SKM-1 treated with dmso at 0.1 percent for 144 hours (cell line): ENCODE measurements at regions not wholly inside any gene's neighbourhood (a gene's known extent, or its start where the extent isn't known, plus 50 kb on each side); places are given as distances from the start of the nearest gene placed in this dataset.
"Not testable (repeated sequence)": the region's sequence is repeated elsewhere in the genome, so short reads cannot be mapped to it uniquely, and the experiment has no call there.

Experiments
- DNase-seq: peaks from one replicate; lab custom pipeline; 2025; ENCODE audit not compliant: unreplicated experiment; lab: John Stamatoyannopoulos, UW

DNA sequence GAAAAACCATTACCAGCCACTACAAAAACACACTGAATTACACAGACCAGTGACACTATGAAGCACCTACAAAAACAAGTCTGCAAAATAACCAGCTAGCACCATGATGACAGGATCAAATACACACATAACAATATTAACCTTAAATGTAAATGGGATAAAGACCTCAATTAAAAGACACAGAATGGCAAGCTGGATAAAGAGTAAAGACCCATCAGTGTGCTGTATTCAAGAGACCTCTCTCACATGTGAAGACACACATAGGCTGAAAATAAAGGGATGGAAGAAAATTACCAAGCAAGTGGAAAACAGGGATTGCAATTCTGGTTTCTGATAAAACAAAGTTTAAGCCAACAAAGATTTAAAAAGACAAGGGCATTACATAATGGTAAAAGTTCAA lies 482.7 kb upstream of the MCTP2 start:
- no peak for DNase-seq

- not testable (repeated sequence) for DNase-seq
Measured at GRCh38 chr15:93734976-93735375, 496.4 kb upstream of the MCTP2 start.

DNA sequence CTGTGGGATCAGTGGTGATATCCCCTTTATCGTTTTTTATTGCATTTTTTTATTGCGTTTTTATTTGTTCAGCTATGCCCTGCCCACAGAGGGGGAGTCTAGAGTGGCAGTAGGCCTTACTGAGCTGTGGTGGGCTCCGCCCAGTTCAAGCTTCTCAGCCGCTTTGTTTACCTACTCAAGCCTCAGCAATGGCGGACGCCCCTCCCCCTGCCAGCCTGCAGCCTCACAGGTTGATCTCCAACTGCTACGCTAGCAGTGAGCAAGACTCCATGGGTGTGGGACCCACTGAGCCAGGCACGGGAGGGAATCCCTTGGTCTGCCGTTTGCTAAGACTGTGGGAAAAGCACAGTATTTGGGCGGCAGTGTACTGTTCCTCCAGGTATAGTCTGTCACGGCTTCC lies 500.6 kb upstream of the MCTP2 start:
- DNase-seq = no peak

DNA sequence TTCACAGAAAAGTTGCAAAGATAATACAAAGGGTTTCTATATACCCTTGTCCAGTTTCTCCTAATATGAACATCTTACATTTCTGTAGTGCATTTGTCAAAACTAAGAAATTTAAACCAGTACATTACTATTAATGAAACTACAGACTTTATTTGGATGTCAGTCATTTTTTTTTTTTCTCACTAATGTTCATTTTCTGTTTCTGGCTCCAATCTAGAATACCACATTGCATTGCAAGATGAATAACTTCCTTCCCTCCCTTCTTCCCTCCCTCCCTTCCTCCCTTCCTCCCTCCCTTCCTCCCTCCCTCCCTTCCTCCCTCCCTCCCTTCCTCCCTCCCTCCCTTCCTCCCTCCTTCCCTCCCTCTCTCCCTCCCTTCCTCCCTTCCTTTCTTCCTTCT lies 509.2 kb upstream of the MCTP2 start:
- no peak for DNase-seq

DNA sequence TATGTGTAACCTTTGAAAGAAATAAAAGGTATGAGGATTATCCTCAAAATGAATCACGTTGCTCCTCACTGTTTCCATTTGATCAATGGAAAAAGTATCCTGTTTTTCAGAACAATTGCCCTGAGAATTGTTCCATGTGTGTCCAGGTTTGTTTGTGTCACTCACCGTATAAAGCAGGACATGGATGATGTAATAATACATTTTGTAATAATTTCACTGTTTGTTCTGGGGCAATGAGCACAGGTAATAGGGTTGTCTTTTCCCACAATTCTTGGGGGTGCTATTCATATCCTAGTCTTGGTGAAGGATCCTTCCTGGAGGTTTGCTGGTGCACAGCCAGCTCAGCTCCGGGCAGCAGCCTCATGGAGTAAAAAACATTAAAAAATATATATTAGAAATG lies 510.8 kb upstream of the MCTP2 start:
- no peak for DNase-seq

DNA sequence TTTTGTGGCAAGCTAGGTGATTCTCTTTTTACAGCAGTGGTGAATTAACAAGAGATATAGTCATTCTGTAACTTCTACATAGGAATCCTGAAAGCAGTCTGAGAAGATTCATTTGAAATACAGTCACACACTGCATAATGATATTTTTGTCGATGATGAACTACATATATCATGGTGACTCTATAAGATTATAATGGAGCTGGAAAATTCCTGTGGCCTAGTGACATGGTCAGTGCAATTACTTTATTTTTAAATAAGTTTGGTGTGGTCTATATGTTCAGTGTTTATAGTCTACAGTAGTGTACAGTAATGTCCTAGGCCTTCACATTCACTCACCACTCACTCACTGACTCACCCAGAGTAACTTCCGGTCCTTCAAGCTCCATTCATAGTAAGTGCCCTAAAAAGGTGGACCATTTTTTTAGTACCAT lies 511.4 kb upstream of the MCTP2 start:
- DNase-seq = no peak

GRCh38 chr15:93716615-93717231 lies 514.6 kb upstream of the MCTP2 start:
- DNase-seq = no peak

- no peak for DNase-seq
Measured at GRCh38 chr15:93709708-93710107, 521.7 kb upstream of the MCTP2 start.

- no peak for DNase-seq
Measured at GRCh38 chr15:93708724-93709445, 522.5 kb upstream of the MCTP2 start.

- no peak for DNase-seq
Measured at GRCh38 chr15:93707751-93708150, 523.6 kb upstream of the MCTP2 start.

DNA sequence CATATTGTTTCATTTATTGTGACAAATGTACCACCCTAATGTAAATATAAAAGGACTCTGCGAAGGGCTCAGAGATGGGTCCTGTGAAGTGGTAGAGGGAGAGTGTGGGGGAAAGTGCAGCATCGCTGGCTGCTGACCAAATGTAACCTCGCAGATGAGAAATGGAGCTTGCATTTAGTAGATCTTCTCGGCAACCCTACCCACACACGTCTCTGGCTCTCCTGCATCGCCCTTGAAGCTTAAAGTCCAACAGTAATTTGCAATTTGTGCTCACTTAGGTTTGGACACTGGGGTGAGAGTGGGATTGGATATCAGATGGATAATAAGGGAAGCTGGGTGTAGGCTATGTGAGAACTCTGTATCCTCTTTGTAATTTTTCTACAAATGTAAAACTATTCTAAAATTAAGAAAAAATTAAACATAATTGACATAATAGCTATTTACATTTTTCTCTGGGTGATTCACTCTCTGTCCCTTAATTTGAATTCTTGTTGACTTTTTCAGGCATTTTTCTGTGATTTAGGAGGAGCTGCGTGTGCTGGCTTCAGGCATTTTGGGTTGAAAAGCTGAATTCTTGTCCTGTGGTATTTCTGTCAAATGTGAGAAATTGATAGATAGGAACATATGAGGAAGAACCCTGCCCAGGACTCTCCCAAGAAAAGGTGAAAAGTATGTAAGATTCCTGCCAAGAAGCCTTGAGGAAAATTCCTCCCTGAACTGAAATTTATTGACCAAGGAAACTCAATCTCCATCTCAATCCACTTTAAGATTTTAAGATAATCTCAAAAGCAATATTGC lies 524.7 kb upstream of the MCTP2 start:
- no peak for DNase-seq

- DNase-seq = no peak
Measured at GRCh38 chr15:93705753-93706455, 525.5 kb upstream of the MCTP2 start.

DNA sequence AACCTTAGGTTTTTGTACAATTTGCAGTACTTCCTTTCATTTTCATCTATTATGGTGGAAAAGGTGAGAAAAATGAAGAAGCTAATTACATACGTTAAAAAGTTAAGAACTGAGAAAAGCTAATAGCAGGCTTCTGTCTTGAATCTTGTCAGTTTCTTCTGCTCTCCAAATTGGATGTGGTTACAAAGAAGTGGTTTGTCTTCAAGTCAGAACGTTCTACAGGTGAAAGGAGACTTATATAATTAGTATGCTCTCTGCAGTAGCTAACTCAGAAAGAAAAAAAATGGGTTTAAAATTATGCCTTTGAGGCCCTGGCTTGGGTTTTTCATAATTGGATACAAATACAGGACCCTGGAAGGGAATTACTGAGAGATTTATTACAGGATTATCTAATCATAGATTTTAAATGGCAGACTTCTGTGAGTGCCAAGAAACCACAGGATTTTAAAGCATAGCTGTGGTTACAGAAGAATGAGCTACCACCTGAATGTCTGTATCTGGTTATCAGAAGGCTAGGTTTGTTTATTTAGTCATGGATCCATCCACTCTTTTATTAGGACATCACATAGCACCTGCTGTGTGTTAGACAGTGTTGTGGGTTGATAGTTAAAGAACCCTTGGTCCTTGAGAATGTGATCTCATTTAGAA lies 528.1 kb upstream of the MCTP2 start:
- no peak for DNase-seq

GRCh38 chr15:93700051-93700450 lies 531.3 kb upstream of the MCTP2 start:
- no peak for DNase-seq

- DNase-seq = no peak
Measured at GRCh38 chr15:93694033-93694432, 537.3 kb upstream of the MCTP2 start.

DNA sequence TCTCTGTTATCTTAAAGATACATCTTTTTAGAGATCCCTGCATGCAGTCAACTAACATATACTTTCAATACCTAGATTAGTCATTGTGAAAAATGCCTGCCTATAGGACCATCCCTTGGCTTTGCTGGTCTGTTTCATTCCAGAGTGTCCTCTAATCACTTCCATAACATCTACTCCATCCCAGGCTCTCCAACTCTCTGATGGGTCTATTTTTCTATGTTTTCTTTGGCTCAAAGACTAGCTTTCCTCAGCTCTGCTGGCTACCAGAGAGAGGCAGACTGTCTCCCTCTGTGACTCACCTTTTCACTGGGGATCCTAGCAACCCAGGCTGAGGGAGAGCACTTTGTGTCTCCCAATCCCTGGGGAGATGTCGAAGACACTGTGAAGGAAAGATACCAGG lies 547.7 kb upstream of the MCTP2 start:
- no peak for DNase-seq

DNA sequence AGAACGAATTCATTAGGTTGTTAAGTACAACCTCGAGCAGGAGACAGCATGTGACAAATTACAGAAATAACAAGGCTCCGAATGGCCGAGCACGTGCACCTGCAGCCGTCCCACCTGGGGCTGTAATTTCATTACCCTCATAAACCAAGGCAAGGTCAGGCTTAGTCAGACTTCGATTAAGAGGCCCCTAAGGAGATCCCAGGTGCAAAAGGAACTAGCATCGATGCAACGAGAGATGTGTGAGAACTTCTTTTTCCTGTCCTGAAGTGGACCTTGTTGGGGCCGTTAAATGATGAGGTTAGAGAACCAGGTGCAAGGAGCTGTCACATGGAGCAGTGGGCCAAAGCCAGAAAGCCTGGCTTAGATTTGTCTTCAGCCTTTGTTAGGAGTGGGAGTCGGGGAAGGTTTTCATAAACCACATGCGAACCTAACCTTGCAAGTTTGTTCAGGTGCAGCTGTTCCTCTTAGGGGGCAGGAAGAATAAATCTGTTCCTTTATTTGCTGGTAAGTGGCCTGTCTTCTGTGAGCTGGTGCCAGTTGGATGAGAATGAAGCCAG lies 559.9 kb upstream of the MCTP2 start:
- no peak for DNase-seq

DNA sequence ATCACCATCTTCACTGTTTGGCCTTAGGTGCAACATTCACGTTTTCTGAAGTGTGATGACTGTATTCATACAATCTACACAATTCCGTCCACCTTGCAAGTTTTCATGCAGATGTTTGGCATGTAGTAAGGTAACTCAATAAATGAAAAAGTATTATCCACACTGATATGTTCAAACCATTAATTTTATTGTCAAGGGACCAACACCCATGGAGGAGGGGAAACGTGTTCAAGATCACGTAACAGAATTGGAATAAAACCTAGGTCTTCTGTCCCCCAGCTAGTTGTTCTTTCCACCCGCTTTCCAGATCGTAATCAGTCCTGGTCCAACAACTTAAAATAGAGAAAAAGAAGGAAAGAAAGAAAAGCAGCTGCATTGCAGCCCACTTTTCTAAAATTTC lies 560.4 kb upstream of the MCTP2 start:
- no peak for DNase-seq

DNA sequence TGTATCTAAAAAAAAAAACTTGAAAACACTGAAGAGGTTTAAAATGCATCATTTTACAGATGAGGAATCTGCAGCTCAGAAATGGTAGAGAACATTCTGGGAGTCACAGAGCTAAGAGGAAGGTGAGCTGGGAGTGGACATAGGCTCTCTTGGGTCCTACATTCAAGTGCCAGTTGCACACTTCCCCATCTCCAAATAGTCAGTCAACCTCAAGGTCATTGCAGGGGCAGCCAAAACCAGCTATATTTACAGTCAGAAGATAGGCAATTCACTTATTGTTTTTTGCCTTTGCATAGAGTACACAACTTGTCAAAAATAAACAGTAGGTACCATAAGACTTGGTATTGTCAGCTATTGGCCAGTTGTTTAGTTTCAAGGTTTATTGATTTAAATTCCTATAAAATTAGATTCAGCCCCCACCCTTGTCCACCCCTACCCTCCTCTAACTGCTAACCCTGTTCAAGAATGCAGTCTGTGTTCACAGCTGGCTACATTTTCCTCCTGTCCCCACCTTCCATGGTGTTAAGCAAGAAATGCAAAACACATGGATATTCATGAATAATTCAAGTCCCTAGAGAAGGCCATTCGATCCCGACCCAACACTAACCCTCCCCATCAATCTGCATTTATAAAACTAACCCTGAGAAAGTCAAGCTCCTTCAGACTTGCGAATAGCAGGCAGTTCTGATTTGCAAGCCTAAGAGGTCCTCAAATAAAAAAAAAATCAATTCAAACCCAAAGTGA lies 567.0 kb upstream of the MCTP2 start:
- DNase-seq = no peak
